ENCODE measurements at regions not wholly inside any gene's neighbourhood (a gene's known extent, or its start where the extent isn't known, plus 50 kb on each side); places are given as distances from the start of the nearest gene placed in this dataset.

- no peaks in the 10 kb centered on the region for H3K9me3 ChIP-seq
- no peaks in the 10 kb centered on the region for H3K36me3 ChIP-seq
- H3K27ac ChIP-seq: no peak overlapping the region
- H3K27me3 ChIP-seq: no peaks in the 10 kb centered on the region
- ATAC-seq (no peak), DNase-seq (no peak)
- no peak overlapping the region for H3K4me3 ChIP-seq
- H3K4me1 ChIP-seq: no peaks in the 10 kb centered on the region
- no peak for TF ChIP-seq CTCF (IDR thresholded peaks at IDR 0.05)
- intact Hi-C loops (cut with DNase I): no loop called here
Observed at GRCh38 chr16:51825779-51826178, 674.7 kb upstream of the SALL1 start.

GRCh38 chr16:51822471-51822870, 671.4 kb upstream of the SALL1 start:
- Histone ChIP-seq H3K36me3 (no peaks in the 10 kb centered on the region), H3K4me1 (no peaks in the 10 kb centered on the region), H3K27me3 (no peaks in the 10 kb centered on the region), H3K9me3 (no peaks in the 10 kb centered on the region), H3K27ac (no peak overlapping the region), H3K4me3 (no peak overlapping the region)
- TF ChIP-seq CTCF (IDR thresholded peaks at IDR 0.05): no peak
- no peak for ATAC-seq
- DNase-seq: no peak
- intact Hi-C loops (cut with DNase I): no loop called here

DNA sequence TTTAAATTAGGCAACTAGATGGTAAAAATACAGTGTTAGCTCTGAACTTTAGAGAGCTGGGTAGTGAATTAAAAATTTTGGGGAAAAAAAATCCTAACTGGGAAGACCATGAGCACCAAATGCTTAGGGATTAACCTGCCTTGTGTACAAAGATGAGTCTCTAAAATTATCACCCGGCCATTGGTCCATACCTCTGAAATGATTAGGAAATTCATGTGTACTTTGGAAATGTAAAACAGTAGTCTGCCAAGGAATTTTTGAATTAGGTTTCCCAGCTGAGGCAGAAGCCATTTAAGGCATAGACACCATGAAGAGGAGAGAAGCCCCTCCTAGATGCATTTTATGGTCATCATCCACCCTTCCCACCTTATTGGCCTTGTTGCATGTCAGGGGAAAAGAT, 670.5 kb upstream of the SALL1 start:
- no peak overlapping the region for H3K4me3 ChIP-seq
- no peak overlapping the region for H3K27ac ChIP-seq
- H3K27me3 ChIP-seq: no peaks in the 10 kb centered on the region
- no peaks in the 10 kb centered on the region for H3K9me3 ChIP-seq
- no peak for DNase-seq
- no peak for TF ChIP-seq CTCF (IDR thresholded peaks at IDR 0.05)
- intact Hi-C loops (cut with DNase I): no loop called here
- no peaks in the 10 kb centered on the region for H3K36me3 ChIP-seq
- ATAC-seq: no peak
- no peaks in the 10 kb centered on the region for H3K4me1 ChIP-seq

- Histone ChIP-seq H3K27ac (no peak overlapping the region), H3K27me3 (no peaks in the 10 kb centered on the region), H3K36me3 (no peaks in the 10 kb centered on the region), H3K4me1 (no peaks in the 10 kb centered on the region), H3K4me3 (no peak overlapping the region), H3K9me3 (no peaks in the 10 kb centered on the region)
- ATAC-seq (no peak), DNase-seq (no peak)
- intact Hi-C loops (cut with DNase I): no loop called here
- no peak for TF ChIP-seq CTCF (IDR thresholded peaks at IDR 0.05)
Observed at GRCh38 chr16:51820176-51820575, 669.1 kb upstream of the SALL1 start.

GRCh38 chr16:51818342-51818944, 667.4 kb upstream of the SALL1 start:
- Histone ChIP-seq H3K4me1 (no peaks in the 10 kb centered on the region), H3K27me3 (no peaks in the 10 kb centered on the region), H3K4me3 (no peak overlapping the region), H3K27ac (no peak overlapping the region), H3K36me3 (no peaks in the 10 kb centered on the region), H3K9me3 (no peaks in the 10 kb centered on the region)
- ATAC-seq (peak; percentile 59), DNase-seq (peak in 1 of 4 donors; percentile 7)
- TF ChIP-seq CTCF (IDR thresholded peaks at IDR 0.05): peak; percentile 50 to 54
- intact Hi-C loops (cut with DNase I): no loop called here
